DOHH2 (cell line): ENCODE measurements at regions not wholly inside any gene's neighbourhood (a gene's known extent, or its start where the extent isn't known, plus 50 kb on each side); places are given as distances from the start of the nearest gene placed in this dataset.

Experiments used
- EZH2phosphoT487 ChIP-seq: fragments of 200-600 bp; sonication (generic); IDR thresholded peaks from 2 replicates; pipeline ENCODE4 v1.6.1; 2017; ENCODE audit warnings: borderline replicate concordance, mild to moderate bottlenecking, antibody characterized with exemption, low read length, moderate library complexity, mixed read lengths
- TF ChIP-seq, protein P1 (sequence below): fragments of 200-600 bp; sonication (generic); IDR thresholded peaks from one replicate; pipeline ENCODE4 v1.5.1; 2014; ENCODE audit warnings: antibody characterized with exemption, mild to moderate bottlenecking, low read depth, low read length; ENCODE audit not compliant: poor library complexity, severe bottlenecking

GRCh38 chr22:22167791-22168189 is 76.8 kb upstream of the VPREB1 start:
- TF ChIP-seq, protein P1, sequence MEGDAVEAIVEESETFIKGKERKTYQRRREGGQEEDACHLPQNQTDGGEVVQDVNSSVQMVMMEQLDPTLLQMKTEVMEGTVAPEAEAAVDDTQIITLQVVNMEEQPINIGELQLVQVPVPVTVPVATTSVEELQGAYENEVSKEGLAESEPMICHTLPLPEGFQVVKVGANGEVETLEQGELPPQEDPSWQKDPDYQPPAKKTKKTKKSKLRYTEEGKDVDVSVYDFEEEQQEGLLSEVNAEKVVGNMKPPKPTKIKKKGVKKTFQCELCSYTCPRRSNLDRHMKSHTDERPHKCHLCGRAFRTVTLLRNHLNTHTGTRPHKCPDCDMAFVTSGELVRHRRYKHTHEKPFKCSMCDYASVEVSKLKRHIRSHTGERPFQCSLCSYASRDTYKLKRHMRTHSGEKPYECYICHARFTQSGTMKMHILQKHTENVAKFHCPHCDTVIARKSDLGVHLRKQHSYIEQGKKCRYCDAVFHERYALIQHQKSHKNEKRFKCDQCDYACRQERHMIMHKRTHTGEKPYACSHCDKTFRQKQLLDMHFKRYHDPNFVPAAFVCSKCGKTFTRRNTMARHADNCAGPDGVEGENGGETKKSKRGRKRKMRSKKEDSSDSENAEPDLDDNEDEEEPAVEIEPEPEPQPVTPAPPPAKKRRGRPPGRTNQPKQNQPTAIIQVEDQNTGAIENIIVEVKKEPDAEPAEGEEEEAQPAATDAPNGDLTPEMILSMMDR, result no peak
- TF ChIP-seq EZH2phosphoT487, result no peak
